UCSD-AML1 (cell line): ENCODE measurements at regions not wholly inside any gene's neighbourhood (a gene's known extent, or its start where the extent isn't known, plus 50 kb on each side); places are given as distances from the start of the nearest gene placed in this dataset.
"Not testable (repeated sequence)": the region's sequence is repeated elsewhere in the genome, so short reads cannot be mapped to it uniquely, and the experiment has no call there.

Source experiments
- DNase-seq: peaks from one replicate; lab custom pipeline; 2025; ENCODE audit not compliant: unreplicated experiment; lab: John Stamatoyannopoulos, UW

GRCh38 chr4:14404730-14405129 is 597.6 kb upstream of the CPEB2 start:
- no peak for DNase-seq

GRCh38 chr4:14410516-14410915 is 591.8 kb upstream of the CPEB2 start:
- DNase-seq: no peak

- no peak for DNase-seq
Observed at GRCh38 chr4:14415146-14415545, 587.1 kb upstream of the CPEB2 start.

GRCh38 chr4:14419516-14419915 is 582.8 kb upstream of the CPEB2 start:
- DNase-seq: no peak

GRCh38 chr4:14426297-14426696 is 576.0 kb upstream of the CPEB2 start:
- DNase-seq: not testable (repeated sequence)

GRCh38 chr4:14428125-14428524 is 574.2 kb upstream of the CPEB2 start:
- DNase-seq: no peak

GRCh38 chr4:14431155-14432134 is 570.8 kb upstream of the CPEB2 start:
- DNase-seq: no peak

GRCh38 chr4:14434483-14434882 is 567.8 kb upstream of the CPEB2 start:
- DNase-seq: no peak

- DNase-seq: no peak
Observed at GRCh38 chr4:14434916-14435315, 567.4 kb upstream of the CPEB2 start.

- DNase-seq: no peak
Observed at GRCh38 chr4:14441561-14441960, 560.7 kb upstream of the CPEB2 start.

- DNase-seq: no peak
Observed at GRCh38 chr4:14445882-14446281, 556.4 kb upstream of the CPEB2 start.

- no peak for DNase-seq
Observed at GRCh38 chr4:14446311-14446710, 556.0 kb upstream of the CPEB2 start.

- no peak for DNase-seq
Observed at GRCh38 chr4:14446904-14447303, 555.4 kb upstream of the CPEB2 start.

GRCh38 chr4:14449308-14449707 is 553.0 kb upstream of the CPEB2 start:
- no peak for DNase-seq

GRCh38 chr4:14452001-14452400 is 550.3 kb upstream of the CPEB2 start:
- no peak for DNase-seq

GRCh38 chr4:14452764-14453163 is 549.5 kb upstream of the CPEB2 start:
- no peak for DNase-seq

GRCh38 chr4:14458463-14458862 is 543.8 kb upstream of the CPEB2 start:
- no peak for DNase-seq

- DNase-seq: no peak
Observed at GRCh38 chr4:14465057-14465456, 537.2 kb upstream of the CPEB2 start.

GRCh38 chr4:14465507-14465906 is 536.8 kb upstream of the CPEB2 start:
- no peak for DNase-seq

- DNase-seq: no peak
Observed at GRCh38 chr4:14478504-14478903, 523.8 kb upstream of the CPEB2 start.

GRCh38 chr4:14496408-14496807 is 505.9 kb upstream of the CPEB2 start:
- no peak for DNase-seq

GRCh38 chr4:14496969-14497368 is 505.3 kb upstream of the CPEB2 start:
- no peak for DNase-seq

GRCh38 chr4:14504162-14504561 is 498.1 kb upstream of the CPEB2 start:
- DNase-seq: no peak
